ENCODE measurements at regions not wholly inside any gene's neighbourhood (a gene's known extent, or its start where the extent isn't known, plus 50 kb on each side); places are given as distances from the start of the nearest gene placed in this dataset.

GRCh38 chr12:90038289-90038688, 329.7 kb upstream of the ATP2B1 start:
- Histone ChIP-seq H3K36me3 (ENCODE audit: control insufficient read depth, low read length) (no peaks in the 10 kb centered on the region), H3K27ac (ENCODE audit: low read depth, low read length) (no peak overlapping the region), H4K20me1 (ENCODE audit: control insufficient read depth, insufficient read depth, low read depth, low read length) (no peaks in the 10 kb centered on the region), H3K4me3 (ENCODE audit: low read length) (no peak overlapping the region), H3K79me2 (ENCODE audit: control insufficient read depth, low read length) (no peaks in the 10 kb centered on the region), H3K9me3 (ENCODE audit: control insufficient read depth, insufficient read depth, low read length) (peaks cover 6% of the 10 kb centered on the region; the same call in 1 of the 2 replicates), H3K27me3 (ENCODE audit: control insufficient read depth, low read length) (no peaks in the 10 kb centered on the region), H3K4me1 (ENCODE audit: control insufficient read depth, low read length) (no peaks in the 10 kb centered on the region), H3K9me2 (replicated peaks; ENCODE audit: control insufficient read depth, low read length) (no peaks in the 10 kb centered on the region), H3K4me2 (ENCODE audit: low read length) (no peak overlapping the region), H3F3A (ENCODE audit: control insufficient read depth, insufficient read depth) (no peaks in the 10 kb centered on the region)
- no peak for TF ChIP-seq EZH2phosphoT487 (IDR thresholded peaks at IDR 0.05; ENCODE audit: borderline replicate concordance, low read length)
- TF ChIP-seq, protein P1, sequence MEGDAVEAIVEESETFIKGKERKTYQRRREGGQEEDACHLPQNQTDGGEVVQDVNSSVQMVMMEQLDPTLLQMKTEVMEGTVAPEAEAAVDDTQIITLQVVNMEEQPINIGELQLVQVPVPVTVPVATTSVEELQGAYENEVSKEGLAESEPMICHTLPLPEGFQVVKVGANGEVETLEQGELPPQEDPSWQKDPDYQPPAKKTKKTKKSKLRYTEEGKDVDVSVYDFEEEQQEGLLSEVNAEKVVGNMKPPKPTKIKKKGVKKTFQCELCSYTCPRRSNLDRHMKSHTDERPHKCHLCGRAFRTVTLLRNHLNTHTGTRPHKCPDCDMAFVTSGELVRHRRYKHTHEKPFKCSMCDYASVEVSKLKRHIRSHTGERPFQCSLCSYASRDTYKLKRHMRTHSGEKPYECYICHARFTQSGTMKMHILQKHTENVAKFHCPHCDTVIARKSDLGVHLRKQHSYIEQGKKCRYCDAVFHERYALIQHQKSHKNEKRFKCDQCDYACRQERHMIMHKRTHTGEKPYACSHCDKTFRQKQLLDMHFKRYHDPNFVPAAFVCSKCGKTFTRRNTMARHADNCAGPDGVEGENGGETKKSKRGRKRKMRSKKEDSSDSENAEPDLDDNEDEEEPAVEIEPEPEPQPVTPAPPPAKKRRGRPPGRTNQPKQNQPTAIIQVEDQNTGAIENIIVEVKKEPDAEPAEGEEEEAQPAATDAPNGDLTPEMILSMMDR (IDR thresholded peaks at IDR 0.05; ENCODE audit: low read depth, low read length, poor library complexity, severe bottlenecking): no peak

GRCh38 chr12:90037740-90038139, 329.1 kb upstream of the ATP2B1 start:
- Histone ChIP-seq H3K9me2 (replicated peaks; ENCODE audit: control insufficient read depth, low read length) (no peaks in the 10 kb centered on the region), H3K4me3 (ENCODE audit: low read length) (no peak overlapping the region), H3K27ac (ENCODE audit: low read depth, low read length) (no peak overlapping the region), H3K4me2 (ENCODE audit: low read length) (no peak overlapping the region), H3K9me3 (ENCODE audit: control insufficient read depth, insufficient read depth, low read length) (peaks cover 6% of the 10 kb centered on the region; the same call in 1 of the 2 replicates), H3K36me3 (ENCODE audit: control insufficient read depth, low read length) (no peaks in the 10 kb centered on the region), H3K79me2 (ENCODE audit: control insufficient read depth, low read length) (no peaks in the 10 kb centered on the region), H4K20me1 (ENCODE audit: control insufficient read depth, insufficient read depth, low read depth, low read length) (no peaks in the 10 kb centered on the region), H3F3A (ENCODE audit: control insufficient read depth, insufficient read depth) (no peaks in the 10 kb centered on the region), H3K27me3 (ENCODE audit: control insufficient read depth, low read length) (no peaks in the 10 kb centered on the region), H3K4me1 (ENCODE audit: control insufficient read depth, low read length) (no peaks in the 10 kb centered on the region)
- TF ChIP-seq, protein P1 (IDR thresholded peaks at IDR 0.05; ENCODE audit: low read depth, low read length, poor library complexity, severe bottlenecking): no peak
- TF ChIP-seq EZH2phosphoT487 (IDR thresholded peaks at IDR 0.05; ENCODE audit: borderline replicate concordance, low read length): no peak

GRCh38 chr12:90036637-90037036, 328.0 kb upstream of the ATP2B1 start:
- TF ChIP-seq, protein P1 (IDR thresholded peaks at IDR 0.05; ENCODE audit: low read depth, low read length, poor library complexity, severe bottlenecking): no peak
- no peak for TF ChIP-seq EZH2phosphoT487 (IDR thresholded peaks at IDR 0.05; ENCODE audit: borderline replicate concordance, low read length)
- no peaks in the 10 kb centered on the region for H3K9me2 ChIP-seq (replicated peaks; ENCODE audit: control insufficient read depth, low read length)
- peaks cover 6% of the 10 kb centered on the region; the same call in 1 of the 2 replicates for H3K9me3 ChIP-seq (ENCODE audit: control insufficient read depth, insufficient read depth, low read length)
- H3K27ac ChIP-seq (ENCODE audit: low read depth, low read length): no peak overlapping the region
- H3K36me3 ChIP-seq (ENCODE audit: control insufficient read depth, low read length): no peaks in the 10 kb centered on the region
- H3K79me2 ChIP-seq (ENCODE audit: control insufficient read depth, low read length): no peaks in the 10 kb centered on the region
- no peak overlapping the region for H3K4me2 ChIP-seq (ENCODE audit: low read length)
- H4K20me1 ChIP-seq (ENCODE audit: control insufficient read depth, insufficient read depth, low read depth, low read length): no peaks in the 10 kb centered on the region
- H3K4me1 ChIP-seq (ENCODE audit: control insufficient read depth, low read length): no peaks in the 10 kb centered on the region
- H3K4me3 ChIP-seq (ENCODE audit: low read length): no peak overlapping the region
- H3K27me3 ChIP-seq (ENCODE audit: control insufficient read depth, low read length): no peaks in the 10 kb centered on the region
- no peaks in the 10 kb centered on the region for H3F3A ChIP-seq (ENCODE audit: control insufficient read depth, insufficient read depth)
